ENCODE measurements at regions not wholly inside any gene's neighbourhood (a gene's known extent, or its start where the extent isn't known, plus 50 kb on each side); places are given as distances from the start of the nearest gene placed in this dataset.

DNA sequence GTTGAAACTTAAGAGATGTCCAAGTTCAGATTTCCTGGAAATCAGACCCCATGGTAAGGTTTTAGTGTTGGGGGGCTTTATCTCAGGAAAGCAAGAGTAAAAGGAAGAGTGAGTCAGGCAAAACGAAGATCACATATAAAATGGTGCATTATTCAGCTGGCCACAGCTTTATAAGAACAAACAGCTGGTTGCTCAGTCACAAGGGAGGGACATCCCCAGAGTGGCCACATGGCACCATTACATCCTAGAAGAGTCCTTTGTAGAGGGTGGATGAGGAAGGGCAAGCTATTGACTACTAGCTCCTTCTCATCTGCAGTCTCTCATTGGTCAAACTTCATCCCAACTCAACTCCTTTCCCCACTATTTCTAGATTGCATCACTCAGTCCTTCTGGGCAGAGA, 68.3 kb upstream of the COL8A1 start:
- no peak overlapping the region for H3K27ac ChIP-seq (ENCODE audit: low read depth, low read length)
- H3K9me2 ChIP-seq (replicated peaks; ENCODE audit: insufficient read depth, low read length), result no peaks in the 10 kb centered on the region
- TF ChIP-seq EZH2phosphoT487 (conservative IDR thresholded peaks at IDR 0.05; ENCODE audit: low read length), result no peak
- TF ChIP-seq, protein P1, sequence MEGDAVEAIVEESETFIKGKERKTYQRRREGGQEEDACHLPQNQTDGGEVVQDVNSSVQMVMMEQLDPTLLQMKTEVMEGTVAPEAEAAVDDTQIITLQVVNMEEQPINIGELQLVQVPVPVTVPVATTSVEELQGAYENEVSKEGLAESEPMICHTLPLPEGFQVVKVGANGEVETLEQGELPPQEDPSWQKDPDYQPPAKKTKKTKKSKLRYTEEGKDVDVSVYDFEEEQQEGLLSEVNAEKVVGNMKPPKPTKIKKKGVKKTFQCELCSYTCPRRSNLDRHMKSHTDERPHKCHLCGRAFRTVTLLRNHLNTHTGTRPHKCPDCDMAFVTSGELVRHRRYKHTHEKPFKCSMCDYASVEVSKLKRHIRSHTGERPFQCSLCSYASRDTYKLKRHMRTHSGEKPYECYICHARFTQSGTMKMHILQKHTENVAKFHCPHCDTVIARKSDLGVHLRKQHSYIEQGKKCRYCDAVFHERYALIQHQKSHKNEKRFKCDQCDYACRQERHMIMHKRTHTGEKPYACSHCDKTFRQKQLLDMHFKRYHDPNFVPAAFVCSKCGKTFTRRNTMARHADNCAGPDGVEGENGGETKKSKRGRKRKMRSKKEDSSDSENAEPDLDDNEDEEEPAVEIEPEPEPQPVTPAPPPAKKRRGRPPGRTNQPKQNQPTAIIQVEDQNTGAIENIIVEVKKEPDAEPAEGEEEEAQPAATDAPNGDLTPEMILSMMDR (IDR thresholded peaks at IDR 0.05; ENCODE audit: insufficient read depth, low read length, poor library complexity, severe bottlenecking), result no peak
- H3K27me3 ChIP-seq (ENCODE audit: low read length), result no peaks in the 10 kb centered on the region
- H3F3A ChIP-seq (ENCODE audit: insufficient read depth), result no peaks in the 10 kb centered on the region
- H4K20me1 ChIP-seq (ENCODE audit: low read depth, low read length), result no peaks in the 10 kb centered on the region
- H2AFZ ChIP-seq (ENCODE audit: low read depth, low read length, severe bottlenecking), result no peak overlapping the region
- no peak overlapping the region for H3K4me3 ChIP-seq (ENCODE audit: insufficient read depth, low read length, poor library complexity, severe bottlenecking)
- H3K9me3 ChIP-seq (ENCODE audit: insufficient read depth, low read length), result no peaks in the 10 kb centered on the region
- H3K36me3 ChIP-seq (ENCODE audit: low read length), result no peaks in the 10 kb centered on the region
- no peak overlapping the region for H3K4me2 ChIP-seq (ENCODE audit: low read depth, low read length, poor library complexity, severe bottlenecking)
- no peak overlapping the region for H3K9ac ChIP-seq (ENCODE audit: low read length)
- no peaks in the 10 kb centered on the region for H3K79me2 ChIP-seq (ENCODE audit: insufficient read depth, low read length)

DNA sequence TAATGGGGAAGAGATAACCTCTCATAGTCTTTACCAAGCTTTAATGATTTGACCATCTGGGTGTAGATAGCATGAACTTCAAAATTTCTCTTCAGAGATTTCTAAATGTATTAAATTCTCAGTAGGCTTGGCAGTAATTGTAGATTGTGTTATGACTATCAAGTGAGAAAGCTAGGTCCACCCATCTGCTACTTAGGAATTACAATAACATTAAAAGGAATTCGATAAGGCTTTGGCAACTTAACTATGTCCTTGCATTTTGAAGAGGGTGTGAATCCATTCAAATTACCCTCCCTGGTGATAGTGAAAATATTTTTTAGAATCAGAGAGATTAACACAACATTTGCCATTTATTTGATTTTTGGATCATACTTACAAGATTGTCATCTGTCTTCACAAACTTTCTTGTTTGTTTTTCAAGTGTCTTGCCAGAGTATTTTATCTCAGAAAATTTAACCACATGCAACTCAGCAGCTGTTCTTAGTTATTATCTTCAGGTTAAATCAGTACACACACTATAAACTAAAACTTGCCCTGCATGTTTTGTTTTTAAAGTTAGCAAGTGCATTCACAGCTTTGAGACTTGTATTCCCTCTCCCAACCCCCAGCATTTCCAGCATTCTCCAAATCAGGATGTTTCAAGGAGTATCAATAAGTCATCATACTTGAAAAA, 69.6 kb upstream of the COL8A1 start:
- H3K36me3 ChIP-seq (ENCODE audit: low read length), result no peaks in the 10 kb centered on the region
- H3K4me3 ChIP-seq (ENCODE audit: insufficient read depth, low read length, poor library complexity, severe bottlenecking), result no peak overlapping the region
- no peak overlapping the region for H3K4me2 ChIP-seq (ENCODE audit: low read depth, low read length, poor library complexity, severe bottlenecking)
- H3K9me2 ChIP-seq (replicated peaks; ENCODE audit: insufficient read depth, low read length), result no peaks in the 10 kb centered on the region
- no peak overlapping the region for H3K27ac ChIP-seq (ENCODE audit: low read depth, low read length)
- no peaks in the 10 kb centered on the region for H3K9me3 ChIP-seq (ENCODE audit: insufficient read depth, low read length)
- H2AFZ ChIP-seq (ENCODE audit: low read depth, low read length, severe bottlenecking), result no peak overlapping the region
- H4K20me1 ChIP-seq (ENCODE audit: low read depth, low read length), result no peaks in the 10 kb centered on the region
- H3K79me2 ChIP-seq (ENCODE audit: insufficient read depth, low read length), result no peaks in the 10 kb centered on the region
- no peaks in the 10 kb centered on the region for H3F3A ChIP-seq (ENCODE audit: insufficient read depth)
- no peak for TF ChIP-seq EZH2phosphoT487 (conservative IDR thresholded peaks at IDR 0.05; ENCODE audit: low read length)
- TF ChIP-seq, protein P1 (IDR thresholded peaks at IDR 0.05; ENCODE audit: insufficient read depth, low read length, poor library complexity, severe bottlenecking), result no peak
- no peaks in the 10 kb centered on the region for H3K27me3 ChIP-seq (ENCODE audit: low read length)
- H3K9ac ChIP-seq (ENCODE audit: low read length), result no peak overlapping the region

DNA sequence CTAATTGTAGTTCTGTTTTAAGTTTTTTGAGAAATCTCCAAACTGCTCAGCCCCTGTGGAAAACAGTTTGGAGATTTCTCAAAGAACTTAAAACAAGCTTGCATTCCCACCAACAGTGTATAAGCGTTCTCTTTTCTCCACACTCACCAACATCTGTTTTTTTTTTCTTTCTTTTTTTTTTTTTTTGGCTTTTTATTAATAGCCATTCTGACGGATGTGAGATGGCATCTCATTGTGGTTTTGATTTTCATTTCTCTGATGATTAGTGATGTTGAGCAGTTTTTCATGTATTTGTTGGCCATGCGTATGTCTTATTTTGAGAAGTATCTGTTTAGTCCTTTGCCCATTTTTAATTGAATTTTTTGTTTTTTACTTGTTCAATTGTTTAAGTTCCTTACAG, 73.1 kb upstream of the COL8A1 start:
- Histone ChIP-seq H3K4me3 (ENCODE audit: insufficient read depth, low read length, poor library complexity, severe bottlenecking) (no peak overlapping the region), H3K9me3 (ENCODE audit: insufficient read depth, low read length) (no peaks in the 10 kb centered on the region), H2AFZ (ENCODE audit: low read depth, low read length, severe bottlenecking) (no peak overlapping the region), H3K27me3 (ENCODE audit: low read length) (no peaks in the 10 kb centered on the region), H4K20me1 (ENCODE audit: low read depth, low read length) (no peaks in the 10 kb centered on the region), H3K36me3 (ENCODE audit: low read length) (no peaks in the 10 kb centered on the region), H3K4me2 (ENCODE audit: low read depth, low read length, poor library complexity, severe bottlenecking) (no peak overlapping the region), H3K27ac (ENCODE audit: low read depth, low read length) (no peak overlapping the region), H3F3A (ENCODE audit: insufficient read depth) (no peaks in the 10 kb centered on the region), H3K79me2 (ENCODE audit: insufficient read depth, low read length) (no peaks in the 10 kb centered on the region), H3K9me2 (replicated peaks; ENCODE audit: insufficient read depth, low read length) (no peaks in the 10 kb centered on the region), H3K9ac (ENCODE audit: low read length) (no peak overlapping the region)
- no peak for TF ChIP-seq EZH2phosphoT487 (conservative IDR thresholded peaks at IDR 0.05; ENCODE audit: low read length)
- TF ChIP-seq, protein P1 (IDR thresholded peaks at IDR 0.05; ENCODE audit: insufficient read depth, low read length, poor library complexity, severe bottlenecking), result no peak

Data from SU-DHL-6 (cell line).